ENCODE measurements at regions not wholly inside any gene's neighbourhood (a gene's known extent, or its start where the extent isn't known, plus 50 kb on each side); places are given as distances from the start of the nearest gene placed in this dataset.

DNA sequence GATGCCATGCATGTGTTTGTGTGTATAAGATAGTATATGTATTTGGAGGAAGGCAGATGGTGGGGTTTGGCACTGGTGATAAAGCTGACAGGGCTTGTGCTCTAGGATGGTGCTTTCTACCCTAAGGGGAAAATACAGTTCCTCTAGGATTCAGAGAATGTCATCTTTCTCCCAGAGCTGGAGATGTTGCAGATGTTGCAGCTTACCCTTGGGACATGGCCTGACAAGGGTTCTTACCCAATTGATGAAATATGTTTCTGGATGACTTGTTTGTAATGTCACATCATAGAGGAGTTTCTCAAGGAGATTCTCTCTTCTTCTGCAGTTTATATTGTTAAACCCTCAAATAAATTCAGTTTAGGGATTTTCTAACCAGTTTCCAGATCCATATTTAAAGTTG, 52.5 kb upstream of the PITX2 start:
- DNase-seq (ENCODE audit: low spot score): no peak

DNA sequence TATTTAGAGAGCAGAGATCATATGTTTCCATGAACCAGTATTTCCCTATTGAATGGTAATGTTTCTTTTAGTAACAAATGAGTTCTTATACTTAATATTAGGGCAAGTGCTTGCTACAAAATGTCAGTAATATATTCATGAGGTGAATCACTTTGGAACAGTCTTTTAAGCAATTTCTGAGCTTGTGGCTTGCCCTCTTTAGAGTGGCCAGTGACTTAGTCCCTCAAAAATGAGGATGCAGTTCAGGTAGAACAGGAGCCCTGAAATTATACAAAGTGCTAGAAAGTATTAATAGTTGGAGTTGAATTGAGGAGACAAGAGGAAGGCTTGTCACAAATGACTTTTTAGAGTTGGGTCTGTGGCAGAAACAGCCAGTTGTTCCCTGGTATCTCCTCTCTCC, 53.4 kb upstream of the PITX2 start:
- DNase-seq (ENCODE audit: low spot score): no peak

DNA sequence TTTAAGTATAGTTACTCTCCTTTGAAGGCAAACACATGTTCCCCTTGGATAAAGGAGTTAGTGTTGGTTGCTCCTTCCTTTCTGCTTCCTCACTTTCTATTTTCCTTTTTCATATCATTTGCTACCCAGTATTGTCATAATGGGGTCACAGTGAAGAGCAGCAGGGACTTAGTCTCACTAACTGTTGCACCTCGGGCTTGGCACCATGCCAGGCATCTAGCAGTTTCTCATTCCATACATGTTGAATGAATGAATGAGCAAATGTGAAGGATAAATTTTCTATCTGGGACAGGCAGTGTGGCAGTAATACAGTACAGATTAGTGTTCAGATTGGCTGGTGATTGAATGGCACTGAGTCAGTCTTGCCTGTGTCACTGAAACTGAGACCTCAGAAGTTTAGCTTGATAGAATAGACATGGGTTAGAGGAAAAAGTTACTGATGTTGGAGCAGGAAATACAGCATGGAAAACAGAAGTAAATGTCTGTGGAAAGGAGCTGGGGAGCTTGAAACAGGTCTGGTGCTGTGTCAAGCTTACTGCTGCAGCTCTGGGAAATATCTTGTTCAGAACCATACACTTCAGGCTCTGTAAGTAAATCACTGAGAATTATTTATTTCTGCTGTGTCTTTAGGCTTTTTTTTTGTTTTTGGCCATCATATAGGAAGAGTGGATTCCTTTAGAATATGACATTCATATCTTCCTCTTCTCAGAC, 55.8 kb upstream of the PITX2 start:
- DNase-seq (ENCODE audit: low spot score): no peak

DNA sequence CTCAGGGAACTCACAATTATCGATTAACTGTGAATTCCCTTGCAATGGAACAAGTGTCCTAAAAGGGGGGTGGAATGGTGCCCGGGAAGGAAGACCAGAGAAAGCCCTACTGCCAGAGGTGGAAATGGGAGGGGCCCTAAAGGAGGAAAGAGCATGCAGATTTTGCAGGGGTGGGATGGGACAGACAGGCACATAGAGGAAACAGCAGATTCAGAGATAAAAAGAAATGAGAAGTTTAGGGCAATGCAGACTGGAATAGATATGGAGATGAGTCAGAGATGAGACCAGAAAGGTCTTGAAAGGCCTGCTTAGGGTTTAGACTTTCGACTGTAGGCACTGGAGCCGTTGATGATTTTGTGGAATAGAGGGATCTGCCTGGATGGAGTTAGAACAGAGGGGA, 57.4 kb upstream of the PITX2 start:
- DNase-seq (ENCODE audit: low spot score): no peak

DNA sequence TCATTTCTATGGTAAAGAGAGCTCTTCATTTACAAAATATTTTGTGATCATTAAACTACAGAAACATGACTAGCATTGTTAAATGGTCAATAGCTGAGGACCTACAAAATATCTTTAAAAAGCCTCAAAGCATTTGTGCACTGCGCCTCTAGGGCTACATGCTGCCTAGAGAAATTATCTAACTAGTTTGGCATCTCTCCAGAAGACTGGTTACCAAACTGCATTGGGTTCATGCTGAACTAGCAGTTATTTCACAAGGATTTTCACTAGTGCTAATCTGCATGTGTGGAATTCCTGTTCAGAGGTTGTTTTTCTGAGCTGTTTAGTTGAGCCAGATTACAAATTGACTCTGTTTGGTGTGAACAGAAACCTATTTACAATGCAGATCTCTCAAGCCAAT, 58.5 kb upstream of the PITX2 start:
- DNase-seq (ENCODE audit: low spot score): no peak

DNA sequence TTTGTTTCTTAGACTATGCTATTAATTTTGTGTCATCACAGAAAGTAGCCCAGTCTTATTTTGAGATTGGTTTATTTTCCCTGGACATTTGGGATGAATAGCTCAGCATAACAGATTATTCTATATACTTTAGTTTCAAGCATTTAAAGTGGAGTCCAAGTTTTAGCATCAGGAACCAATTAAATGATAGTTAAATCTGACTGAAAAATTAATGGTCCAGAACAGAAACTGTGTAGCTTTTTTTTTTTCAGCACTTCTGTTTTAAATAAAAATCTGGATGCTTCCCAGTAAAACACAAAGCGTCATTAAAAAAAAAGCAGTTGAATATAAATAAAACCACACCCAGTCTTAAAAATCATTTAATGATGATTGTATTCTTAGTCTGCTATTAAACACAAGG, 59.4 kb upstream of the PITX2 start:
- DNase-seq (ENCODE audit: low spot score): no peak

DNA sequence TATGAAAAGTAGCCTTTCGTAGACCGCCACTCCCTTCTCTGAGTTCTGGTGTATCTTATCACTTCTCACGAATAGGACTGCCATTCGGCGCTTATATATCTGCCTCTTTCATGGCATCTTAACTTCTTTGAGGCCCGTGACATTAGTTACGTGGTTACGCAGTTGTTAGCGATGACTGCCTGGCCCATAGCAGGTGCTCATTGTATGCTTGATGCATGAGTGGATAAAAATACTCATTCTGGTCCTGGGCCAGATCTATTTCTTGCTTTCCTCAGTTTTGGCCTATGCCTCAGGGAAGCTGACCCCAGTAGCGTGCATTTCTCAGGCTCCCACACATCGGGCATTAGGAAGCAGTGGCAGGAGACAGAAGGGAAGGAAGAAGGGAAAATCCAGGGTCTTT, 60.7 kb upstream of the PITX2 start:
- DNase-seq (ENCODE audit: low spot score): no peak

DNA sequence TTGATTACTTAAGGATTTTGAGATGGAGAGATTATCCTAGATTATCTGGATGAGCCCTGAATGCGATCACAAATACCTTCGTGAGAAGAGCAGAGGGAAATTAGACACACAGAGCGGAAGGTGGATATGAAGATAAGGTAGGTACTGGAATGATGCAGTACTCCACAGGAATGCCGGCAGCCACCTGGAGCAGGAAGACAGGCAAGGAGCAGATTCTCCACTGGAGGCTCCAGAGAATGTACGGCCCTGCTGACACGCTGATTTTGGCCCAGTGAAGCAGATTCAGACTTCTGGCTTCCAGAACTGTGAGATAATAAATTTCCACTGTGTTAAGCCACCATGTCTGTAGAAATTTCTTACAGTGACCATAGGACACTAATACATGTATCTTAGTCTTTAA, 79.4 kb upstream of the PITX2 start:
- no peak for DNase-seq (ENCODE audit: low spot score)

DNA sequence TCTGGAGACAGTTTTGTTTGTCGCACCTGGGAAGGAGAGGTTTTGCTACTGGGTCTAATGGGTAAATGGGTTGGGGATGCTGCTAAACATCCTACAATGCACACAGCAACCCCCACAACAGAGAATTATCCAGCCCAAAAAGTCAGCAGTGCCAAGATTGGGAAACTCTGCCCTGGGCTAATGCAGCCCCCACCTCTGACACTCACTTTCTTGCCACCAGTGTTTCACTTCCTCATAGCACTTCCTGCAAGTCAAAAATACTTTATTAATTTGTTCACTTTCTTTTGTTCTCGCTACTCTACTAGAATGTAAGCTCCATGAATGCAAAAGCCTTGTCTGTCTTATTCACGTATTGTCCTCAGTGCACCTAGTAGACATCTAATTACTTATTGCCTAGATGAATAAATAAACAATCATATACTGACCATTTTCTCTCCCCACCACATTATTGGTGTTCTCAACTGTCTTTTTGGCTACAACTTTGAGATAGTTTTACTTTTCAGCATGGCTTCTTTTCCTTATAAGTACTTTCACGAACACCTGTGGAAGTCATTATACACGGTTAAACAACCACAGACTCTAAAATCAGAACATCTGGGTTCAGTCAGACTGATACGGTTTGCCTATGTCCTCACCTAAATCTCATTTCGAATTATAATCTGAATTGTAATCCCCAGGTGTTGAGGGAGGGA, 82.0 kb upstream of the PITX2 start:
- no peak for DNase-seq (ENCODE audit: low spot score)

DNA sequence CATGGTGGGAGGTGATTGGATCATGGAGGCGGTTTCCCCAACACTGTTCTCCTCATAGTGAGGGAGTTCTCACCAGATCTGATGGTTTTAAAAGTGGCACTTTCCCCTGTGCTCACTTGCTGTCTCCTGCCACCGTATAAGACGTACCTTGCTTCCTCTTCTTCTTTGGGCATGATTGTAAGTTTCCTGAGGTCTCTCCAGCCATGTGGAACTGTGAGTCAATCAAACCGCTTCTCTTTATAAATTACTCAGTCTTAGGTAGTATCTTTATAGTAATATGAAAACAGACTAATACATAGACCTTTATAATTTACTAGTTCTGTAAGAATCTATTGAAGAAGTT, 82.5 kb upstream of the PITX2 start:
- no peak for DNase-seq (ENCODE audit: low spot score)

DNA sequence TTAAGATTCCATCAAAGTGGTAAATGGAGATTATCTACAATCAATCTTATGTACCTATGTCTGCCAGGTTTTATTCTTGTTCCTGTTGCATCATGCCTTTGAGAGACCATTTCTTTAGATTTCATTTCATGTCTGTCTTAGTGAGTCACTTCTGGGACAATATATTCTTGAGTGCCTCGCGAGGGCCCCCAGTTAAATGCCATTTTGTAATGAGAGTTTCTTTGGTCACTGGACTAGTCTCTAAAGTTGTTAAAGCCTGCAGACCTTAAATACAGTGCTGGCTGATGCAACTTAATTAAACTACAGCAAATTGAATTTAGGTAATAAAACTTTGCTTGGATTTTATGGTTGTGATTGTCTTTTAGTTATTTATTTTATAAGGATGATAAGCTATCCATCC, 87.2 kb upstream of the PITX2 start:
- DNase-seq (ENCODE audit: low spot score): no peak

DNA sequence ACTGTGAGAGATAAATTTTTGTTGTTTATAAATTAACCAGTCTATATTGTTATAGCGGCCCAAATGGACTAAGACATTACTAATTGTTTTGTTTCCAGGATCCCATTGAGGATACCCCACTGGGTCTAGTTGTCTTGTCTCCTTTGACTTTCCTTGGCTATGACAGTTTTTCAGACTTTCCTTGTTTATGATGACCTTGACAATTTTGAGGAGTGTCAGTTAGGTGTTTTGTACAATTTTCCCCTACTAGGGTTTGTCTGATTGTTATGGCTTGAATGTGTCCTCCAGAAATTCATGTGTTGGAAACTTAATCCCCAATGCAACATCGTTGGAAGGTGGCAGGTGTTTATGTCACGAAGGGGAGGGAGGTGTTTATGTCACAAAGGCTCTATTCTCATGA, 89.6 kb upstream of the PITX2 start:
- DNase-seq (ENCODE audit: low spot score): no peak

DNA sequence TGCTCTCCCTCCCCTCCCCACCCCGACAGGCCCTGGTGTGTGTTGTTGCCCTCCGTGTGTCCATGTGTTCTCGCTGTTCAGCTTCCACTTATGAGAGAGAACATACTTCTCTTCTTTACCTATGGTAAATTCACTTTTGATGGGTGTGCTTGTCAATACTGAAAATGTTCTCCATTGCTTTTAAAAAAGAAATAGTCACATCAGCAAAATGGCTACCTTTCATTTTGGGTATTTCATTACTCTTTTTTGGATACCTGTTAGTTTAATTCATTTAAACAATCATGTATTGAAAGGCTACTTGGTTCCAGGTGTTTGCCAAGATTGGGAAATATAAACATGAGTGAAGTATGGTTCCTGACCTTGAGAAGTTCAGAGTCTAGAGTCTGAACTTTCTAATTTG, 107.4 kb upstream of the PITX2 start:
- DNase-seq (ENCODE audit: low spot score): no peak

DNA sequence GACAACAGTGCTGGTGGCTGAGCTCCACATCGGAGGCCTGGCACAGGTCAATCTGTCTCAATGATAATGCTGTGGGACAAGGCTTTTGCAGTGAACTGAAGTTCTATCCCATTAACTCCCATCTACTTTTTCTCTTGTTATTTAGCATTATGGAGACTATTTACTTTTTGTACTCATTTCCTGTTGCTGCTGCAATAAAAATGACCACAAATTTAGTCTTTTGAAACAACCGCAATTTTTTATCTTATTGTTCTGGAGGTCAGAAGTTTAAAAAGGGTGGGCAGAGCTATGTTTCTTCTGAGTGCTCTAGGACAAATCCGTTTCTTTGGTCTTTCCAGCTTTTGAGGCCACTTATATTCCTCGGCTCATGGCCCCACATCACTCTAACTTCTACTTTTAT, 111.0 kb upstream of the PITX2 start:
- no peak for DNase-seq (ENCODE audit: low spot score)

DNA sequence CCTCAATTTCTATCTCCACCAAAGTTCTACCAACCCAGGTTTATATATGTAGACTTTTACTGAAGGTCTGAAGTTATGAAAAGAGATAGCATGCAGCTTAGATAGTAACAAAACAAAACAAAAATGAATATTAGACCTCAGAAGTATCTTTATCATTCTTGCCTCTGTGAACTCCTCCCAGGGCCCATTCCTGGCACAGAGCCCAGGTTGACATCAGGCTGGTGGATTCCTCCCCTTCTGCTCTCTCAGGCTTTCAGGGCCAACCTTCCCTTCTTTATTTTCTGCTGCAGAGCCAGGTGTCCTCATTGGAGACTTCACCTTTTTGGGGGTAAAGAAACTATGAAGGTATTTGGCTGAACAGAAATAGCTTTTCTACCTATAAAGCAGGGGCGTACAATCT, 112.8 kb upstream of the PITX2 start:
- no peak for DNase-seq (ENCODE audit: low spot score)

DNA sequence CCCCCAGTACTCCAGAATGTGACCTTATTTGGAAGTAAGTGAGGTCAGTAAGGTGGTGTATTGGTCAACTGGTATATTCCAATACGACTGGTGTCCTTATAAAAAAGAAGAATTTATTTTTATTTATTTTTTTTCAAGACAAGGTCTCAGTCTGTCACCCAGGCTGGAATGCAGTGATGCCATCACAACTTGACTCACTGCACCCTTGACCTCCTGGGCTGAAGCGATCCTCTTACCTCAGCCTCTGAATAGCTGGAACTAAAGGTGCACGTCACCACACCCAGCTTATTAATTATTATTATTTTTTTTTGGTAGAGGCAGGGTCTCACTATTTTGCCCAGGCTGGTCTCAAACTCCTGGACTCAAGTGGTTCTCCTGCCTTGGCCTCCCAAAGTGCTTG, 115.1 kb upstream of the PITX2 start:
- DNase-seq (ENCODE audit: low spot score): no peak

DNA sequence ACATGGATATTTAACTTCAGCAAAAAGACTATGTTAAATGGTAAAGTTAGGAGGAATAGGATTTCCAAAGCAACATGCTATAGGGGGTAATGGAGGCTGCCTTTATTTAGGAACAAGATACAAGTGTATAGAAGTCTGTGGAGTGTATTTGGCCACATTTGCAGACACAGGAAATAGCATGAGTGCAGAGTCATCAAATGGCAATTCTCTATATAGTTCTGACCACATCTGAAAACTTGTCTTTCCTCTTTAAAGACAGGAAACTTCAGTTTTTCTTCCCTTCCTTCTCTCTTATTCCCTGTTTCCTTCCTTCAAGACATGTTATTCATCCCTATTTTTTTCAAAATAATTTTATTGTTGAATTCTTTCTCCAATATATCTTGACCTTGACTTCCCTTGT, 119.3 kb upstream of the PITX2 start:
- peak; percentile 36 for DNase-seq (ENCODE audit: low spot score)

DNA sequence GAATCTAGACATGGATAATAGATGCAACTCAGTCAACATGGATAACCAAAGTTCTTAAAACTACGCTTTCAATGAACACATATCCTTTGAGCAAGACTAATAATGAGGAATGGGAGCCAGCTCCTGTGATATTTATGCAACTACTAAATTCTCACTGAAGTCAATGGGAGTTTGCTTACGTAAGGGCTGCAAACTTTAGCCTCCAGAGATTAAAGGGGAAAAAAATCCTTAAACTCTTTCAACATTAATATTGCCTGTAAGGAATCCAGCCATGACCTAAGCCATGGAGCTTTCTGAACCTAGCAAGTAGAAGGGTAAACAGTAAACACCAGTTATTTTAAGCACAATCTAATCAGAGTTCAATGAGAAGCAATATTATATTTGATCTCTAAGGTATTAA, 125.2 kb upstream of the PITX2 start:
- DNase-seq (ENCODE audit: low spot score): no peak

DNA sequence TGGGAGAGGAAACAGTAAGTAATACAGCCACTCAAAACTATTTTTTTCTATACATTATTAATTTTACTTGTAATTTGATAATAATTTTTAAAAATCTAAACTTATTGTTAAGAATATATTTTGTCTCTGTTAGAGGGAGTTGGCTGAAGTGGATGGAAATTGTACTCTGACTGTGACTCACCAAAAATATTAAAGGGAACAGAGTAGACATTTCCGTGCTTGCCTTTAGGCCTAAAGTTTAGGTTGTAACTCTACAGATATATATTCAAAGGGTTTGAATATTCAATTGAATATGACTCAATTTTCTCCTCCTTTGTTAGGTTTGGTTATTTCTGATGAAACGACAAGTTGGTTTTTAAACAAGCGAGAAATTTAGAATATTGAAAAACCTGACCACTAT, 128.3 kb upstream of the PITX2 start:
- DNase-seq (ENCODE audit: low spot score): no peak

DNA sequence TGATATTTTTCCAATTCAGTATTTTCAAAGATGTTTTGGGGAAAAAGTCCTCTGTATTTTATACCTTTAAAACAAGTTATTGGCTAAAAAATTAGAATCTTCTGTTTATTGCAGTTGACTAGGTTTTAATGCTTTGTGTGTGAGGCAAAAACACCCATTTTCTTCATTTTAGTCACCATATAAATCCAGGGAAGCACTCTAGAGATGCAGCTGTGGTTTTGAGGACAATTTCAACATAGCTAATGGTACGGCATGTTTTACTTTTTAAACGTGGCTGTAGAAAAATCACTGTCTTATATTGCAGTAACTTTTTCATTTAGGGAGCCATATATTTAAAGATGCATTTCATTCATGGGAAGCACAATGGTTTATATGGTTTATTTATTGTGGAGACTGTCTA, 129.1 kb upstream of the PITX2 start:
- no peak for DNase-seq (ENCODE audit: low spot score)

DNA sequence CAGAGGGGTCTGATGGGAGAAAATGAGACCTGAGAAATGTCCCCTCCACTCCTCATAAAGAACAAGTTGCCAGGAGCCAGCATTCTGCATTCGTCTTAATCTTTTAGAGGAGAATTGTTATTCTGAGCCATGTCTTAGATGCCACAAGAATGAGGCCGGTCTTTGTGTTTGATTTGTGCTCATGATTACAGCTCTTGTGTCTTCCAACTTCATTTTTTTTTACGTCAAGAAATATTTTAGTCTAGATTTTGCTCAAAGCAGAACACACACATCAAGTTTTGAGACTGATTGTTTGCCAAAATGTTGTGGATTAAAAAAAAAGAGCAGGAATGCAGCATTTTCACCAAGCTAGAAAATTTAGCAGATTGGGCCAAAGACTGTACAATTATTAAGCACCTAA, 130.6 kb upstream of the PITX2 start:
- no peak for DNase-seq (ENCODE audit: low spot score)

DNA sequence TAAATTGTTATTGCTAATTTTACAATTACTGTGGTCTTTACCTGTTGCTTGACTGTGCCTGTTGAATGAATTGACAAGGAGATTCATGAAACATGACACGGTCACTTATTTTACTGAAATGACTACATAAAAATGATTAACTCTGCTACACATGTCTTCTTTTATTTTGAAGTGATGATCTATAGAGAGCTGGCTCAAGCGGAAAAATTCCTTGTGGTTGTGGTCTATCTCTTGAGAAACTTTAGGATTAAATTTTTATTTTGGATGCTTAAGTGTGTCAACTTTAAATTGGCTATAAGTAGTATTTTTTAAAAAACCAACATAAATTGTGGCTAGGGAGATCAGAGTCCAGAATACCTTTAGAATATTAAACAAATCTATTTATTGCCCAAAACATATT, 131.8 kb upstream of the PITX2 start:
- DNase-seq (ENCODE audit: low spot score): no peak

DNA sequence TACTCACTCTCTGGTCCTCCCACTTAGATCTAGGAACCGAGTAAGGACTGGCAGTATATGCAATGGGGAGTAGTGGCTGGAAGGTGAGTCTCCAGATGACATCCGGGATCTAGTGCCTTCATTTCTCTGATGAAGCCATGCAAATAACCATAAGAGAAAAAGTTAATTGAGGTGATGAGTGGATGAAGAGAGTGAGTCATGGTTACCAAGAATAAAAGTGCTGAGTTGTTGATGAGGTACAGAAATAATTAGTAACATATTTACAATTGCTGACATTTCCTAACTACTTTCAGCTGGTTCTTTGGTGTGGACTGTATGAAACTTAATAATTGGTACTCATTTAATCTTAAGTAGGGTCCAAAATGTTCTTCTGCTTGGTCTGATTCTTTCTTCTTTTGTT, 146.7 kb upstream of the PITX2 start:
- DNase-seq (ENCODE audit: low spot score): no peak

DNA sequence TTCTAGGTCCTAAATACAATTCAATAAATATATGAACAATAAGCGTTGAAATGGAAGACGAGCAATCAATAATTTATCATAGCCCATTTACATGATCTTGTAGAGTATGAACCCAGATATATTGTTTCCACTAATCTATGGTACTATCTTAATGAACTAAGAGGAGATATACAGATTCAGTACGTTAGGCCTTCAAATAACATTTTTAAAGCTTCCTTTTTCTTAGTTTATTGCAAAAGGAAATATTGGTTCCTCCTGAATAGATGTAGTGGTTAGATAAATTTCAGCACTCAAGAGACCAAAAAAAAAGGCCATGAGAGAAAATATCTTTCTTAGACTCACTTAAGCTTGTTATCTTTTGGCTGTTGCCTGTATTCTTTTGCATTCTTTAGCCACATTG, 147.5 kb upstream of the PITX2 start:
- no peak for DNase-seq (ENCODE audit: low spot score)

Measured in COLO829 (cell line).